HG02763 (cell line): ENCODE measurements at regions not wholly inside any gene's neighbourhood (a gene's known extent, or its start where the extent isn't known, plus 50 kb on each side); places are given as distances from the start of the nearest gene placed in this dataset.
A peak's percentile ranks its signal among the peaks of the same experiment; 100 is the strongest.

Experiments
- ATAC-seq: cut with Tn5 transposase; IDR thresholded peaks from one replicate; pipeline ENCODE4 v1.9.1; 2021; ENCODE audit warnings: mild to moderate bottlenecking, moderate library complexity; ENCODE audit not compliant: unreplicated experiment

DNA sequence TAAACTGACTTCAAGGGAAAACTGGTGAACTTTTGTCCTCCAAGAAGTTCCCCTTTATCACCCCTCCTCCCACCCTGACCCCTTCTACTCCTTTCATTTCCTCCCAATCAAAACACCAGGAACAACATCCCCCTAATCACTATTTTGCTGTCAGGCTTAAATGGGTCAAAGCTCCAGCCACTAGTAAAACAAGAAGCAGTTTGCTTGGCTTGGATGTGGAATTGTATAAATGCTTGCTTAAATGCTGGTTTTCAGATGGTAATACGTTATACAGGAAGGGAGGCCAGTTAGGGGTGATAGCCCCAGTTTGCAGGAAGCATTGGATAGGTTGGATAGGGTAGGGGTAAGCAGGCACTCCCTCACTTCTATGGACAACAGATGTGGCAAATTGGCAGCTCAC, 473.6 kb downstream of the AGTPBP1 start:
- no peak for ATAC-seq

DNA sequence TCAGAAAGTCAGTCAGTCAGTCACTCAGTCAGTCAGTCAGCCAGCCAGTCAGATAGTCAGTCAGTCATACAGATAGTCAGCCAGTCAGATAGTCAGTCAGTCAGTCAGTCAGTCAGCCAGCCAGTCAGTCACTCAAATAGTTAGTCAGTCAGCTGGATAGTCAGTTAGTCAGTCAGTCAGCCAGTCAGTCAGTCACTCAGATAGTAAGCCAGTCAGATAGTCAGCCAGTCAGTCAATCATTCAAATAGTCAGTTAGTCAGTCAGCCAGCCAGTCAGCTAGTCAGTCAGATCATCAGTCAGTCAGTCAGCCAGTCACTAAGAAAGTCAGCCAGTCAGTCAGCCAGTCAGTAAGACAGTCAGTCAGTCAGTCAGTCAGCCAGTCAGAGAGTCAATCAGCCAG, 477.1 kb downstream of the AGTPBP1 start:
- ATAC-seq: no peak

DNA sequence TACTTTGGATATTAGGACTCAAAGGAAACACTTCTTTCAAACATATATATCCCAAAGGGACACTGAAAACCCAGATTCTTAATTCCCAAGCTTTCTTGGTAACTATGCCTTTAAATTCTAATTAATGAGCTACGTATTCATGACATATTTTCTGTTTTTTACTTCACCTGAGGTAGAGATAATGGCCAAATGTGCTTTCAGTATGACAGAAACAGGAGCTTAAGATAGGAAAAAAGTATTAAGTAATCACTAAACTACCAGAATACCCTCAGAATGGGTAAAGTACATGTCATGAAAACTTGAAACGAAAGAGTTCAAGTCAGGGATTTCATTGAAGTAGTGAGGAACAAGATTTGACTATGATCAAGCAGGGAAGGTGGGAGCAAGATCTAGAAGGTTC, 478.5 kb downstream of the AGTPBP1 start:
- no peak for ATAC-seq

DNA sequence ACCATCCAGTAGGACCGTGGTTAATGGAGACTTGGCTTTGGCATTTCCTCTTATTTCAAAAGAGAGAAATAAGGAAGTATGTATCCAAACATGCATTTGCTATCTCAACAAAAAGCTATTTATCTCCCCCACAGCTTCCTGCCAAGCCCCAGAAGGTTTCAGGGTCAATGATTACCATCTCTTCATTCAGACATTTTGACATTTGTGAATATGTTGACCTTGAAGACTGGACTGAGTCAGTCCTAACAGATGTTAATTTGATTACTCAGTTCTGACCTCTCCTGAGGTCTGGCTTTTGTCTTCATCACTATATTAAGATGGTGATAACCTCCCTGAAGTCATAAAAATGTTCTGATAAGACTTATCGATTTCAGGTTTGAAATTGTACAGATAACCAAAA, 479.4 kb downstream of the AGTPBP1 start:
- no peak for ATAC-seq

DNA sequence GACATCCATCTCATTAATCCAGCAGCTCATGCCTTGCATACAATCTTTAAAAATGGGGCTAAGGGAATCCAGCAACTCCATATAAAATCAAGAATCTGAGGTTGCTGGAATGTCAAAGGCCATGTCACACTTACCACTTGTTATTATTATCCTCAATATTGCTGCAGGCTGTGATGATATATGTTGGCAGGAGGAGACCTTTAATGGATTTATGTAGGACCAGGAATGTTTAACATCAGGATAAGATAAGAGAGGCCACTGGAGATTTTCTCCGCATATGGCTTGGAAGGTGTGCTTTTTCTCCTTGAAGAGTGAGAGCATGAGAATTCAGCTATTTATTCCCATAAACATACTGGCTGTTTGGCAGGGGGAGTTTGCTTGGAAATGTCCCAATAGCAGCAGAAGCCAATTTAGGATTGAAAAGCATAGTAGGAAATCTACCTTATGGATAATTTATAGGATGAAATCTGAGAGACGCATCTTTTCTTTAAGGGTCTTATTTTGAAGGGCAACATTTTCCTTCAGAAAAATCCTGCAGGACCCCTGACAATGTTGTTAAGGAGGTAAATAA, 481.4 kb downstream of the AGTPBP1 start:
- no peak for ATAC-seq

DNA sequence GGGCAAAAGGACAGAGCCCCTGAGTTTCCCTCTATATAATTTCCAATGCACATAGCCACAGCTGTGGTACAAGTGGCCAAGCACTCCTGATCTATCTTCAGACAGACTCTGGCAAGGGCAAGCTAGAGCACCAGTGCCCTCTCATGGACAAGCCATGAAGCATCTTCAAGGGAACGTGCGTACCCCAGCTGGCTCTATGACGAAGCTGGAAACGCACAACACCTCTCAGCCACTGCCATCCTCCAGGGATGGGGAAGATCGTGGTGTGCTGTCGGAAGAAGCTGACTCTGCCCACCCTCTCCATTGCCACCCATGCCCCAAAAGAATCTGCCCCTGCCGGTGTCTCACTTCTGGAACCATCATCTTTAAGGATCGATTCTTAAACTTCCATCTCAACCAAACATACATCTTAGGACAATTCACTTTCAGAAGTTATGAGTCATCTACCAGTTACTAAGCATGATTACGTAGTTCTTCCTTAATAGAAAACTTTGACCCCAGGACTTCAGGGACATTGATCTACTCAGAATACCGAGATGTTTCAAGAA, 482.9 kb downstream of the AGTPBP1 start:
- ATAC-seq: peak; percentile 47

DNA sequence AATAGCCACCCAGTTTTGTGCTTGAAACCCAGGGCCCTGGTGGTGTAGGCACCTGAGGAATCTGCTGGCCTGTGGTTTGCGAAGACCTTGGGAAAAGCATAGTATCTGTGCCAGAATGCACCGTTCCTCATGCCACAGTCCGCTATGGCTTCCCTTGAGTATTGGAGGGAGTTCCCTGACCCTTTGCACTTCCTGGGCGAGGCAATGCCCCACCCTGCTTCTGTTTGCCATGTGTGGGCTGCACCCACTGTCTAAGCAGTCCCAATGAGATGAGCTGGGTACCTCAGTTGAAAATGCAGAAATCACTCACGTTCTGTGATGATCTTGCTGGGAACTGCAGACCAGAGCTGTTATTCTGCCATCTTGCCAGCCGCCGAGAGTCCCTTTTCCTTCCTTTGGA, 483.5 kb downstream of the AGTPBP1 start:
- no peak for ATAC-seq

DNA sequence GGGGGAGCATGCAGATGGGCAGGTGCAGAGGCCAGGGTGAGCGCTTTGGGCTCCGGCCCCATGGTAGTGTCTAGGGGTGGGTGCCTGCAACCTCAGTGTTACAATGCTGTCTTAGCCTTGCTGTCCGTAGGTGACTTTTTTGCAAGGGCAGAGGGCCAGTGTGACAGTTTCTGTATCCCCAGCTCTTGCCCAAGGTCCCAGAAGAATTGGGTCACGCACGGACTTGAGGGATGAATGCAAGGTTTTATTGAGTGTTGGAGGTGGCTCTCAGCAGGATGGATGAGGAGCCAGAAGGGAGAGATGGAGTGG, 492.5 kb downstream of the AGTPBP1 start:
- ATAC-seq: no peak

DNA sequence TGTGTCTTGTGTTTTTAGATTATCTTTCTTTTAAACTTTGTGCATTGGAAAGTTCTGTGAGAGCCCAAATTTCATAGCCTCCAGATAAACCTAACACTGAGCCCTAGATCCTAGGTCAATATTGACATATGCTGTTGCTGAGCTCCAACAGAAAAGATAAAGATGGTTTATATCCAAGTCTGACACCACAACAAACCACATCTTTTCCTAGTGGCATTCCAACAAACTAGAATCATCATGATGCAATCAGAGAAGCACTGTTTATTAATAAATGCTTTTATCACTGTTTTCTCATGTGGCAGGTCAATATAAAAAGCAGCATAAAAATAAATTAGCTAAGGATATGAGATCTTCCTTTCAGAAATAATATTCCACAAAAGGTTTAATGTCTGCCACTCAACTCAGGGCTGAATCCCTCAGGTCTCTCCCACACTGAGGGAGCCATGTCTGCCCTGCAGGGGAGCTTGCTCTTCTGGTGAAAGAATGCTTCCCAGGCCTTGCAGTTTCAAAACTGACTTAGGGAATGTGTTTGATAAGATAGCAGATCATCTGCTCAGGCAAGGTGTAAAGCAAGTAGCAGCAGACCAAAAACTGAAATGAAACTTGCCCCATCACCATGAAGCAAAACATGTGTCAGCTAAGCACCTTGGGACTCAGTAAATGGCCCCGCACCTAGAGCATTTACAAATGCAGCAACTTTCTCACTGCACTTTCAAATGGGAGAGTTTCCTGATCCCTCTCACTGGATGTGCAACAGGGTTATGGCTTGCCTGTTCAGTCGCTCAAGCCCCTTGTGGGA, 493.0 kb downstream of the AGTPBP1 start:
- ATAC-seq: no peak

DNA sequence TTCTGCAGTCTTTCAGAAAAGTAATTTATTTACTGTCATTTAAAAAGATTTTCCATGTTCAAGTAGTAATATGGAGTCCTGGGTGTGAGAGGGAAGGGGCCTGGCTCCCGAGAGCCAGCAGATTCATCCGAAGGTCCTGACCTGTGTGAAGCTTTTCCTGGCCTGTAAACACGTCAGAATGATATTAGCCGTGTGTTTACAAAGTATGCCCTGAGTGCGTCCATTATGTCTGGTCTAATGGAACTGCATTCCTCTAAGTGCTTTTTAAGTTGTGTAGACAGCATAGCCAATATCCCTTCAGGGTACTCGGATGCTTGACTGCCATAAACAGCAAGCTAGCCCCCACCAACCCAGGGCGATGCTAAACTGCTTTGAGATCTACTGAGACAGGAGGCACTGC, 495.2 kb downstream of the AGTPBP1 start:
- no peak for ATAC-seq

DNA sequence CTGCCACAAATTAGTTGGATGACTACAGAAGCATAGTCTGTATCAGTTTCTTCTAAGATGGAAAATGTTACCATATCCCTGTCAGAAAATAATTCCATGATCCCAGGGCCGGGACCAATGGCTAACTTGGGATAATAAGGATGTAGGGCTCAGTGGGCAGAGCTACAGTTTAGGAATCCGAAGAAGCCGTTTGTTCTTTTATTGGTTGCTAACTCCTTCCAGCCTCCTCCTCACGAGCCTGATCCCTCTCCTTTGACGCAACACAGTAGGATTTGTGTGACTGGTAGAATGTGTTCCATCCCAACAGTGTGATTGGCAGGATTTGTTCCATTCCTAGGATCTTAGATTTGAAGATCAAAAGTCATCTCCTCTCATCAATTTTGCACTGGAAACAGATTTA, 496.9 kb downstream of the AGTPBP1 start:
- ATAC-seq: no peak

DNA sequence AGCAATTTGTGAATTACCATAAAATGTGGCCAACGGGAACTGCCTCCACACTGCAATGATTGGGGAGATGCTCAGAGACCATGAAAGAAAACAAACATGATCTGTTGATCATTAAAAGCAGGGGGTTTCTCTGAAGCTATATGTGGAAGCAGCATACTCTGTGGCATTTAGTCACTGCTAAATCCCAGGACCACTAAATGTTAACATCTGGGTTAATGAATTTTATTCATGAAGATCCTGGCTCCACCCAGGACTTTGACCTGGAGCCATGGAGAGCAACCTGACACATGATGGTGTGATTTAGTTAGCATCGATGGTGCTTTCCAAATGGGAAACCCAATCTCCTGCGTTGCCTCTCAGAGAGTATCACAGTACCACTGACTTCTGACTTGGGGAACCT, 497.8 kb downstream of the AGTPBP1 start:
- no peak for ATAC-seq

DNA sequence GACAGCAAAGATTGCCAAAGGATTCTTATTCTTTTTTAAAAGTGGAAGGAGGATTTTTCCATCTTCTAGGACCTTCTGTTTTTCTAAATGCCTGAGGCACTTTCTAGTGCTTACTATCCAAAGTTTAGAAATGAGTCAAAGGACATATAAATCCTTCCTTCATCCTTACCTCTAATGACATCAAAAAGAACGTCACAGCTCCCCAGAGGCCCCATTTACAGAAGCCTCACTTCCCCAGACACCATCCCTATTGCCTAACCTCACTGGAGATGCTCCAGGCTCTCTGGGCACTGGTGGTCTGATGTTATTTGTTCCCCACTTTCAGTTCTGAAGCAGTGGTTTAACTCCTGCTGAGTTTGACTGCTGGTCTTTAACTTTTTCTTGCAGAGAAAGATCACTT, 504.3 kb downstream of the AGTPBP1 start:
- ATAC-seq: no peak

DNA sequence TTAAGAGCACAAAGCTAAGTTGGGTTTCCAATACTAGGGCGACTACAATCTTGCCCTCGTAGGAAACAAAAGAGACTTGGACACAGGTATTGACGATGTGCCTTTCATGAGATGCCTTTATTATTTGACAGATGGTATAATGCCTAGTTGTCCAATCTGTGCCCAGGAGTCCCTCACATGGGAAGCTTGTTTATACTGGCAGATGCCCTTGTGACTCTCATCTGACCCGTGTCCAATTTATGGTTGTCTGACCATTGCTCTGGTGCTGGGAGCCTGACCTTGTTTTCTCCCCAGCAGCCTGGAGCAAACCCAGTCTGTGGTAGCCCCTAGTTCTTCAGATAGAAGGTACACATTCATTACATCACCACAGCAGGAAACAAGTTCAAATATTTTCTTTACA, 511.7 kb downstream of the AGTPBP1 start:
- no peak for ATAC-seq

DNA sequence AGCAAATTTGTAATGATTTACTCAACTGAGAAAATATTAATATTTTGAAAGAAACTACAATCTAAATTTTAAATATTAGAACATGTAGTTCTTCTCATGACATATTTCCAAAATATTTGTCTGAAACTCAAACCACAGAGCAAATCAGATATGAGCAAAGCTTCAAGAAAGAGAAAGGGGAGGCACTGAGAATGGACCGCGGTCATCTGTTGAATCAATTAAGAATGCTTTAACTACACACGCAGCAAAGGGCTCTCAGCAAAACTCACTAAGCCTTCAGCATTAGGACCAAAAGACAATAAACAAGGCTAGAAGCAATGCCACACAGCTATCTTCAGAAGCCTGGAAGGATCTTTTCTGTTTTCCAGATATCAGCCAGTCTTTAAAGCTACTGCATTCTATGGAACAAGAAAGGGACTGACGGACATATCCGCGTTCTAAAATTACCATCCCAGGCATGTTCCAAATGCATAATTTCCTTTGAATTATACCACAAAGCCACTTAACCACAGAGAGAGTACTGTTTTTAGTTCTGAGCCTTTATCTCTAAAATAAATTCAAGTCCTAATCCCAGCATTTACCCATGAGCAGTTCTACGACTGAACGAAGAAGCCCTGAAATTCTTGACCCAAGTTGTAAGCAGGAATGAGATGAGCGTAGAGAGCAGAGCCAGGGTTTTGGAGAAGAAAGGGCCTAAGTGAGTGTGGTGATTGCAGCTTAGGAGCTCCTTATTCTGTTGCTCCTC, 513.5 kb downstream of the AGTPBP1 start:
- ATAC-seq: no peak

DNA sequence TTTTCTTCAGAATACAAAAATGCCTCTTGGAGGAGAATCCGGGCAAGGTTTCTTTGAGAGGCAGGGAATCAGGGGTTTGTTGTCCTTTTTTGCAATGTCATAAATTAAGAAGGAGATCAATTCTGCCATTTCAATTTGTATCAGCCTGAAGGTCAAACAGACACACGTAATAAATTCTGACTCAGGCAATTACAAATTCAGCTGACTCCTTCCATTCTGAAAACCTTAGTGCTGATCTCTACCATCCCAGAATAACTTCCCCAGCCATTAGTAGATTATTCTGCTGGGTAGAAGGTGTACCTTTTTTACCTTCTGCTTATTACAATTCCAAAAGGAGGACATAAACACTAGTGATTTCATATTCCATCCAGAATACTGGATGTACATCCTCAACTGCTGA, 516.6 kb downstream of the AGTPBP1 start:
- ATAC-seq: no peak

DNA sequence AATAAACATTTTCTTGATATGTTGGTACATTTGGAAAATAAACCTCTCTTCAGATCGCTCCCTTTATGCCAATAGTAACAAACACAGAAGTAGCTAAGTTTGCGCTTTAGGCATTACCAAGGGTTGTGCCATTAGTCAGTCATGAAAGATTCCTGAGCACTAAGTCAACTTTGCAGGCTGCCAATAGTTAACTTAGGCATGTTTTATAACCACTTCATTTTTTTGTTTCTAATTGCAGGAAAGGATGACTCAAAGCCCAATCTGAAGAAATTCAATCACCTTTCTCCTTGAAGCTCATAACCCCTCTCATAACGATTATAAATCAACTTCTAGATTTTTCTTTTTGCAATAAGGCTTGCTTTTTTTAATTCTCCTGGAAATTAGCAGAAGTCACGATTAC, 517.0 kb downstream of the AGTPBP1 start:
- no peak for ATAC-seq

DNA sequence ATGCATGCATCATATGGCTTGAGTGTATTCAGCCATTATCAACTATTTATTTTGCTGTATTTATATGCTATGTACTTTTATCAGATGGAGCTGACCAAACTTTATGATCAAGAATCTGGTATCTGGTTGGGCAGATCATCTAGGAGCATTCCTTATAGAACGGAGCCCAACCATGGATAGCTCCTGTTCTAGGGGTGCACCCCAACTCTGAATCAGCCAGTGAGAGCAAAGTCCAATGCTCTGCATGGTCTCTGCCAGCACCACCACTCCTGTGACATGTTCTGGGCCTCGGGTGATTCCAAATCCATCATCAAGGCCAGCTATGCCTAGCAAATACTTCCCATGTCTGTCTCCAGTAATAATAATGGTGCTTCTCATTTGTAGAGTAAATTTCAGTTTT, 517.5 kb downstream of the AGTPBP1 start:
- ATAC-seq: no peak

DNA sequence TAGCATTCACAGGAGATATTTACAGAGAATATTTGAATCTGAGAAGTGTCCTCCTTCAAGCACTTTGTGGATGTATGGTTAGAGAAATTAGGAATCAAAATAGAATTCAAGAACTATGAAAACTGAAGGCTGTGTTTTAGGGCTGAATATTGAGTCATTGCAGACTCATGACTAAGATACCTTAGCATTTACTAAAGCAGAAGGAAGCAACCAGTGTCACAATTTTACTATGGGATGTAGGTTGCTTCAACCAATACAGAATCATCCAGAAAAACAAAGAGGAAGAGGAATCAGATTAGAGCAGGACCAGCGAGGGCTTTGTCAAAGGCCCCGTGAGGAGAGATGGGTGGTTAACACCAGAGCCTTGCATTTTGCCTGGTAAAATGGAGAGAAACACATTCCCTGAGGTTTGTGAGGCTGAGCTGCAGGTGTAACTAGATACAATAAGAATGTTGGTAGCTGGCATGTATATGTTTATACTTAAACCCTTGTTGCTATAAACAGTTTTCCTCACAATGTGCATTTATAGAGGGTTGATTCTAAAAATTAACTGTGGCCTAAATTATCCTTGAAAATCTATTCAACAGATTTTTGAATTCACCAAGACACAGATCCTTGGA, 518.1 kb downstream of the AGTPBP1 start:
- no peak for ATAC-seq

DNA sequence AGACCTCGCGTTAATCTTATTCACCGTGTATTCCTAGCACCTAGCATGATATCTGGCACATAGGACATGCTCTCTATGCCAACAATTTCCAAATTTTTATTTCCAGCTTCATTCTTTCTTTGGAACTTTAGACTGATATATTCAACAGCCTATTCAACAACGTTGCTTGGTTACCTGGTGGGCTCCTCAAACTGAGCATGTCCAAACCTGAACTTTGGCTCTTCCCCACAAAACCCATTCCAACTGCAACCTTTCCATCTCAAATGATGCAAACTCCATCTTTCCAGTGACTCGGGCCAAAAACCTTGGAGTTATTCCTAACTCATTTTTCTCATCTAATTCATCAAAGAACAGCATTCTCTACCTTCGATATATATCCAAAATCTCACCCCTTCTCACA, 525.2 kb downstream of the AGTPBP1 start:
- no peak for ATAC-seq

DNA sequence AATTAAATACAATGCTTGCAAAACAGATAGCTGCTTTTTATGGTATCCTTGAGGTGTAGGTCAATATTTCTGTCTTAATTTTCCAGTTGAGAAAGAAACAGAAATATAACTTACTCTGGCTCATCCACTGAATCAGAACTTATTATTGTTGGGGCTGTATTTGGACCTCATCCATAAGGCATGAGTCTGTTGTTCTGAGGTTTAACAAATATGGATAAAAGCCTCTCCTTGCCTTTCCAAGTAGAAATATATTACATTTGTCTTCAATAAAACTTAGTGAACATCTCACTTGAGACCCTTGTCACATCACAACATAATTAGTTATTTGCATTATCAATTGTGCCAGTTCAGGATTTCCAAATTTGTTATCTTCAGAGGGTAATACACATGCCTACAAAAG, 525.8 kb downstream of the AGTPBP1 start:
- no peak for ATAC-seq

DNA sequence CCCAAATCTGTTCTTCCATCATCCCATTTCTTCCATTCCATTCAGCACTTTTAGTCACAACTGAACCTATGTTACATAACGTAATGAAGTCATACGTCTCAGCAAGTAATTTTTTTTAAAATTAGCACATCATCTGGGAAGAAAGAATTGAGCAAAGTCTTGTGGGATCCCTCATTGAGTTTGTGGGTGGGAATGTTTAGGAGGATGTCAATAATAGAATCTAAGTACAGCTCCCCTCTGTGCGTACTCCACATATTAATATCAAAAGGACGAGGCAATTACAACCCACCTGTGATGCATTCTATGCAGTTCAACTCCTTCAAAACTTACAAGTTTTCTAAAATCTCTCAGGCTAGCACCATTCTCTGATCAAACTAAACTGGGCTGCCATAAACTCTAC, 526.3 kb downstream of the AGTPBP1 start:
- no peak for ATAC-seq
